Peyer's patch (tissue), 4 donors: ENCODE measurements at regions not wholly inside any gene's neighbourhood (a gene's known extent, or its start where the extent isn't known, plus 50 kb on each side); places are given as distances from the start of the nearest gene placed in this dataset.

ENCODE experiments used
- POLR2A ChIP-seq, 2 donors: fragments of 450-650 bp; IDR thresholded peaks; one replicate each; pipeline ENCODE4 v1.5.1; 2017; ENCODE audit warnings: antibody characterized with exemption in 2 of 2, mild to moderate bottlenecking in 2 of 2, moderate library complexity in 2 of 2
- TF ChIP-seq, protein P1 (sequence below), 6 experiments: fragments of 450-650 bp in 4 of 6; fragments of 200-600 bp in 2 of 6; sonication (generic) in 1 of 6; IDR thresholded peaks; one replicate each; pipeline ENCODE4 v1.5.1; 2017 to 2019; ENCODE audit warnings: antibody characterized with exemption in 6 of 6, mild to moderate bottlenecking in 3 of 6, moderate library complexity in 1 of 6

DNA sequence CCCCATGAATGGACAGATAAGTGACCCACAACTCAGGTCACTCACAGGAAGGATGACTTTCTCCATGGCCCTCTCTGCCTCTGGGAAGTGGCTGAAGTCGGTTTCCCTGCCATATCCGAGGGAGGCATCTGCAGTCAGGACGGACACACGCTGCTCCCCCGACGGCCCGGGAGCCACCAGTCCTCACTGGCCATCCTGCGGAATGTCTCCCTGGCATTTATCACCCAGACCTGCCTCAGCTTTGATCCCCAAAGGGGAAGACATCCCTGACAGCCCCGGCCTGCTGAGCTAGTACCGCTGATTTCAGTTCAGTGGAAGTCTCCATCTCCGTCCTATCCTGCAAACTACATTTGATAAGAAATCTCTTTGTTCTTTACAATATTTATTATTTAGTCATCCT, 339.5 kb upstream of the MKI67 start:
- TF ChIP-seq, protein P1, sequence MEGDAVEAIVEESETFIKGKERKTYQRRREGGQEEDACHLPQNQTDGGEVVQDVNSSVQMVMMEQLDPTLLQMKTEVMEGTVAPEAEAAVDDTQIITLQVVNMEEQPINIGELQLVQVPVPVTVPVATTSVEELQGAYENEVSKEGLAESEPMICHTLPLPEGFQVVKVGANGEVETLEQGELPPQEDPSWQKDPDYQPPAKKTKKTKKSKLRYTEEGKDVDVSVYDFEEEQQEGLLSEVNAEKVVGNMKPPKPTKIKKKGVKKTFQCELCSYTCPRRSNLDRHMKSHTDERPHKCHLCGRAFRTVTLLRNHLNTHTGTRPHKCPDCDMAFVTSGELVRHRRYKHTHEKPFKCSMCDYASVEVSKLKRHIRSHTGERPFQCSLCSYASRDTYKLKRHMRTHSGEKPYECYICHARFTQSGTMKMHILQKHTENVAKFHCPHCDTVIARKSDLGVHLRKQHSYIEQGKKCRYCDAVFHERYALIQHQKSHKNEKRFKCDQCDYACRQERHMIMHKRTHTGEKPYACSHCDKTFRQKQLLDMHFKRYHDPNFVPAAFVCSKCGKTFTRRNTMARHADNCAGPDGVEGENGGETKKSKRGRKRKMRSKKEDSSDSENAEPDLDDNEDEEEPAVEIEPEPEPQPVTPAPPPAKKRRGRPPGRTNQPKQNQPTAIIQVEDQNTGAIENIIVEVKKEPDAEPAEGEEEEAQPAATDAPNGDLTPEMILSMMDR (IDR thresholded peaks at IDR 0.05) = no peak
- TF ChIP-seq POLR2A (IDR thresholded peaks at IDR 0.05) = no peak
